SKM-1 (cell line): ENCODE measurements at regions not wholly inside any gene's neighbourhood (a gene's known extent, or its start where the extent isn't known, plus 50 kb on each side); places are given as distances from the start of the nearest gene placed in this dataset.
A peak's percentile ranks its signal among the peaks of the same experiment; 100 is the strongest.
"Not testable (repeated sequence)": the region's sequence is repeated elsewhere in the genome, so short reads cannot be mapped to it uniquely, and the experiment has no call there.

ENCODE experiments used
- DNase-seq: peaks from one replicate; lab custom pipeline; 2025; ENCODE audit not compliant: unreplicated experiment; lab: John Stamatoyannopoulos, UW

DNA sequence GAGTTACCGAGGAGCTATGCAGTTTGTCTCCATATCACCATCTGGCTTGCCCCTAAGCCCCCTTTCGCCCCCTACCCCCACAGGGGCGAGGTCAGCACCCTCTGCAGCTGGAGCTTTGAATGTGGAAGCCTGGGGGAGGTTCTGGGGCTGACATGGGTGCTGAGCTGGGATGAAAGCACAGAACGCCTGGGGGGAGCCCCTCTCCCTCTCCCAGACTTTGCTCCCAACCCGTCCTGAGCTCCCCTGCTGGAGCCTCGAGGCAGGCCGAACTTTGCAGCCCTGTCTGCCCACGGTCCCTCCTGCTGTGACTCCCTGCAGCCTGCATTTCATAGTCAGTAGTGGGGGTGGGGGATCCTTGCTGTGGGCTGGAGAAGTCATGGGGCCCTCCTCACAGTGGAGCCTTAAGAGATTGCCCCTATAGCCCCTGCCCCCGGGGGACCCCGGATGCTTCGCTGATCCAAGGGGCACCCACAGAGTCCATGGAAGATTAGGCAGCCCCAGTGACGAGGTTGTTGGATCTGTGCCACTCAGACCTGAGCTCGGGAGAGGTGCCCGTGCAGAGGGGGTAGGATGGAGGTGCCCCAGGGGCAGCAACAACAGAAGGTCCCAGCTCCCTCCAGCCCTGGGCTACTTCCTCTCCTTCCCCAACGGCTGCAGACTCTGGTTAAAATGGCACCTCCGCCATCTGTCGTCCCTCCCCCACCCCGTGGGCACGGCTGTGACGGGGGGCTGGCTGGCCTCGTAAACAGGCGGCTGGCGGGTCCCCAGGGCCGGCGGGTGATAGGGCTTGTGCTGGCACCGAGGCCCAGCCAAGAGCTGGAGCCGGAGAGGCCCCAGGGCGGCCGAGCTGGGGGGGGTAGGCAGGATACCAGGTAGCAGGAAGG lies 162.0 kb downstream of the C9orf50 start:
- DNase-seq, result no peak

DNA sequence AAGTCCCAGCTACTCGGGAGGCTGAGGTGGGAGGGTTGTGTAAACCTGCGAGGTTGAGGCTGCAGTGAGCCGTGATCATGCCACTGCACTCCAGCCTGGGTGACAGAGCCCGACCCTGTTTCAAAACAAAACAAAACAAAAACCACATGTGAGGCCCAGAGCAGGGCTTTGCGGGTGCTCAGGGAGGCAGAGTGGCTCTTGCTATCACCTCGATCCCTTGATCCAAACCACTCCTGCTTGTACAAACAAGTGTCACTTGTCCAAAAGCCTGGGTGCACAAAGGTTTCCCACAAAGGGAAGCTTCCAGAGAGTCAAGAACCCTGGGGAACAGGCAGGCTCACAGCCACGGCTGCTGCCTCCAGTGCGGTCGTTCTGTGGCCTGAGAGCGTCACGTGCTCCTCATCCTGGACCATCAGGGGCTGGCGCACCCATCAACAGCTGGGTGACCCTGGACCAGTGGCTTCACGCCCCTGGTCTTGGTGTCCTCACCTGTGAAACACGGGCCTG lies 162.7 kb downstream of the C9orf50 start:
- DNase-seq, result peak; percentile 39

GRCh38 chr9:129457325-129457779 lies 163.5 kb downstream of the C9orf50 start:
- DNase-seq, result no peak

GRCh38 chr9:129456549-129457324 lies 164.2 kb downstream of the C9orf50 start:
- DNase-seq, result no peak

- no peak for DNase-seq
Observed at GRCh38 chr9:129455151-129455995, 165.5 kb downstream of the C9orf50 start.

DNA sequence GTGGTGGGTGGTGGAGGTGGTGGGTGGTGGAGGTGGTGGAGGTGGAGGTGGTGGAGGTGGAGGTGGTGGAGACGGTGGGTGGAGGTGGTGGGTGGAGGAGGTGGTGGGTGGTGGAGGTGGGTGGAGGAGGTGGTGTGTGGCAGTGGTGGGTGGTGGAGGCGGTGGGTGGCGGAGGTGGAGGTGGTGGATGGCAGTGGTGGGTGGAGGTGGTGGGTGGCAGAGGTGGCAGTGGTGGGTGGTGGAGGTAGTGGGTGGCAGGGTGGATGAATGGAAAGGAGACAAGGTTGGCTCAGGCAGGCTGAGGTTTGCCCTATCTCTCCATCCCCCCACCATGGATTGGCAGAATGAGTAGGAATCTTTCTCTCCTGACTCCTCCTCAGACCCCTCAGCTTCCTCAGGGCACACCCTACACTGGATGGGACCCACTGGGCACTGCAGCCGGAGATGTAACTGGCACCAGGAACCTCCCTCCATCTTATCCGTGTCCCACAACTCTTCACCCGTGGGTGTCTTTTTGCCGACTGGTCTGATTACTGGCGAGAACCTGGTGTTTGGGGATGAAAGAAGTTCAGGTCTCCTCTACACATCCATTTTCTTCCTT lies 166.3 kb downstream of the C9orf50 start:
- DNase-seq, result no peak

DNA sequence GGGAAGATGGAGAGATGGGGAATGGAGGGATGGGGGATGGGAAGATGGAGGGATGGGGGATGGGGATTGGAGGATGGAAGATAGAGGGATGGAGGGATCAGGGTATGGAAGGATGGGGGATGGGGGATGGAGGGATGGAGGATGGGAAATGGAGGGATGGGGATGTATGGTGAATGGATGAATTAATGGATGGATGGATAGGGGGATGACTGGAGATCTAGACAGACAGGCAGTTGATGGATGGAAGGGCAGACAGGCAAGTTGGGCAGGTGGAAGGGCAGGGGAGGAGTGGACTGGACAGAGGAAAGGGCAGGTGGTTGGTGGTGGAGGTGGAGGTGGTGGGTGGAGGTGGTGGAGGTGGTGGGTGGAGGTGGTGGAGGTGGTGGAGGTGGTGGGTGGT lies 167.2 kb downstream of the C9orf50 start:
- DNase-seq, result no peak

DNA sequence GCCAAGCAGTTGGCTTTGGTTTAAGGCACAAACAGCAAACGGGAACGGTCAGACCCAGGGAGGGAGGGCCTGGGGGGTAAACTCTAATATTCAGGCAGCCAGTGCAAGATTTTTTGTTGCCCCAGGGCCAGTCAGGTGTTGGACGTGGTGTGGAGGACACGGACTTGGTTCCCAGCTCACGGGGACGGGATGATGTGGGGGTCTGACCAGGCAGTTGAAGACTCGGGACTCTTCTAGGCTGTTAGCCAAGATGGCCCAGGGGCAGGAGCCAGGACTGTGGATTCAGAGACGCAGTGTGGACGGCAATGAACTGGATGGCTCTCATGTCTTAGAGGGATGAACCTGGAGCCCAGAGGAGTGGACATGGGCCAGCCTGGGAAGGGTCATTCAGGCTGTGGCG lies 169.2 kb downstream of the C9orf50 start:
- DNase-seq, result no peak

DNA sequence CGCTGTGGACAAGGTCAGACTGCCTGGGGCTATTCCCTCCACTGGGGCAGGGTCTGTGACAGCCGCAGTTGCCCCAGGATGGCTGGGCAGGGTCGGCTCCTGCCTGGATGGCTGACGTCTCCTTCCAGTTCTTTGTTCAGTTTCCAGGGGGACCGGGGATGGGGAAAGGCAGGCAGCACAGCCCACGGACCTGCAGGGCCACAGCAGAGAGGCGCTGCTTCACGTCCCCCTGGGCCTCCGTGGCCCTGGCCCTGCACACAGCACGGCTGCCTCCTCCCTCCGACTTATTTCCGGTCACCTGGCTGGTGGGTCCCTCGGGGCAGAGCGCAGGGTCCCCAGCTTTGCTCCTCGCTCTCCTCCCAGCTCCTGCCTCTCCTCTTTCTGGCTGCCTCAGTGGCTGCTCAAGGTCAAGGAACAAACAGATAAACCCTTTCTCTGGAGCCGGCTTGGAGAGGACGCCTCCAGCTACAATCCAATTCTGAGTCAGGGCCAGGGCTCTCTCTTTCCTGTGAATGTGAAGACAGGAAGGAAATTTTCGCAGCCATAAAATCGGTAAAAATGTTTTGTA lies 169.7 kb downstream of the C9orf50 start:
- DNase-seq, result no peak

DNA sequence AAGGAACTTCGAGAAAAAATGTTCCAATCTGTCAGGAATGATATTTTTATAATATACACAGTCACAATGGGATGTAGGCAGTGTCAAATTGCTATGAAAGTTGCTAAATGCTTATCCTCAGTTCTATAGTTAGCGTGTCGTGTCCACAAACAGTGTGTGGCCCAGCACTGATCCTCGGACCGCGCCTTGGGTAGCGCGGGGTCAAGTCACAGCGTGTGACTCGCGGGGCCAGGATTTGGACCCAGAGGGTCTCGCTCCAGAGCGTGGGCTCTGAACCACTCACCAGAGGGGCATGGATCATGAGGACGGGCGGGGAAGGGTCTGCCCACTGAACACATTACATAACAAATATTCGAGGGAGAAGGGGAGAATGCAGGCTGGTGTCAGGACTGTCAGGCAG lies 171.8 kb downstream of the C9orf50 start:
- no peak for DNase-seq

DNA sequence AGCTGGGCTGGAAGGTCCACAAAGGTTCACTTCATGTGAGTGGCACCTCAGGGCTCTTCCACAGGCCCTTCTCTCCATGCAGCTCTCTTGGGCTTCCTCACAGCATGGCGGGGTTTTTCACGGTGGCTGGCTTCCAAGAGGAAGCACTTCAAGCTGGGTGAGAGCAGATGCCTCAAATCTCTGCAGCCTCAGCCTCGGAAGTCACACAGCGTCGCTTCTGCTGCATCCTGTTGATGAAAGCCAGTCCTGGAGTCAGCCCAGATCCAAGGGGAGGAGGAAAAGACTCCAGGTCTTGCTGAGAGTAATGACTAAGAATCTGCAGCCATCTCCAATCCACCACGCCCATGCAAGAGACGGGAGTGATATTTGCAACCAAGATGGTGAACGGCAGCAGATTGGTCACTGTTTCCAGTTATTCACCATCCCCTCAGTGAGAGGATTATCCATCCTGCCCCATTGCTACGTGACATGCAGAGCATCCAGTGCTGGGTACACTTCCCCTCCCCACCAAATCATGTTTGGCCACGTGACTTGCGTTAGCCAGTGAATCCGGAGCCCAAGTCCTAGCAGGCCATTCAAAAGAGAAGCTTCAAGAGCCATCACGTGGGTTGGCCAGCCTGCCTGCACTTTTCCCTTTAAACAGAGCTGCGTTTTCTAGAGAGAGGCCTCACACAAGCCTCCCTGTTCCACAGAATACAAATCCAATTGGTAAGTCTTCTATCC lies 173.9 kb downstream of the C9orf50 start:
- DNase-seq, result no peak

- DNase-seq, result no peak
Observed at GRCh38 chr9:129445794-129446306, 175.1 kb downstream of the C9orf50 start.

- not testable (repeated sequence) for DNase-seq
Observed at GRCh38 chr9:129443515-129444164, 177.3 kb downstream of the C9orf50 start.

DNA sequence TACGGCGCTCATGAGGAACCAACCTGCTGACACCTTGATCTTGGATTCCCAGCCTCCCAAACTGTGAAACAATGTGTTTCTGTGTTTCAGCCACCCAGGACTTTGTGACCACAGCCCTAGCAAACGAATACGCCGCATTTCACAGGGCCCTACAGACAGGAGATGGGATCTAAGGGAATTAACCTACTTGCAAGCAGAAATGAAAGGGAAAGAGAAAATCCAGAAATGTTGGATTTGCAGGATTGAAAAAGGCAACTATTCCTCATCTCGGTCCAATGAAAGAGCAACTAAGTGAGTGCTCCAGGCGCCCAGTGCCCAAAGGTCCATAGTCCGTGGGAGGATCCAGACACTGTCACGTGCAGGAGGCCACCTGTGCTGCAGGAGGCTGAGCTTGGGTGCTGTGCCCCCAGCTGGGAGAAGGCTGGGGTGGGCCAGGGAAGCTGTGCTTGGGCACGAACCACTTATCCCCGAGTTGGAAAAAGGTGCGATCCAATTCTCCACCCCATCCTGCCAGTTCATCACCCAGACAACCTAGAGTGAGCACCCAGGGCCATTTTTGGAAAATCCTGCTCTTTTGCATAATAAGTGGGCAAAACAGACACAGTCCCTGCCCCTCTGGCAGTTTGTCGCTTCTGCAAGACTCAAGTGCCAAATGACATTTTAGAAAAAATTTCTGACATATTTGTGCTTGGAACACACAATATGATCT lies 177.9 kb downstream of the C9orf50 start:
- no peak for DNase-seq

- DNase-seq, result no peak
Observed at GRCh38 chr9:129441852-129442251, 179.0 kb downstream of the C9orf50 start.

DNA sequence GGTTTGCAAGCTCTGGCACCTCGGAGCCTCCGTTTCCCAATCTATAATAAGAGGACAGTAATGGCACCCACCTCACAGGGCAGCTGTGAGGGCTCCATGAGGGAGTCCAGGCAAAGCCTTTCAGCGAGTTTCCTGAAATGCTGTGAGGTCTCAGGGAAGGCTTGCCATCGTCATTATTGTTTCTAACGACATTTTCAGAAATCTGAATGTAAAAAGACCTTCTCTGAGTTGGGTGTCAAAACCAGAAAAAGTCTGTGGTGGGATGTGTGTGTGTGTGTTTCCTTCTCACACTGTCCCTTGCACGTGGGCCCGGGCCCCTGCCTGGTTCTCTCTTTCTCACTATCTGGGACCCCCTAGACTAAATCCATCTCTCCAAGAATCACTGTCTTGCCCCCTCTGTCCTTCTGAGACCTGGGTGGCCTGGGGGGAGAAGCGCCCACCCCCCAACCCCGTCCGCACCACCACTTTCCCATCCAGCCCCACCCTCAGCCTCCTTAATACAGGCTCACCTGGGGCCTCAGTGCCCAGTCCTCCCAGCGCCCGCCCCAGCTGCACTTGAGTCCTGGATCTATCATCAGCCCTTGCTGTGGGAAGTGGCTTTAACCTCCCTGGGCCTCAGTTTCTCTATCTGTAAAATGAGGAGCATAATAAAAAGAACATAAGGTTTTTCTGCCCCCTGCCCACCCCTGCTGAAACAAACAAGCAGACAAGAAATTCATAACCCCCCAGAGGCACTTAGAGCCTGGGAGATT lies 180.3 kb downstream of the C9orf50 start:
- no peak for DNase-seq

- DNase-seq, result no peak
Observed at GRCh38 chr9:129439242-129439641, 181.7 kb downstream of the C9orf50 start.
